ENCODE measurements at regions not wholly inside any gene's neighbourhood (a gene's known extent, or its start where the extent isn't known, plus 50 kb on each side); places are given as distances from the start of the nearest gene placed in this dataset.

GRCh38 chr13:82088781-82089180 lies 1747.9 kb upstream of the SPRY2 start:
- no peak for TF ChIP-seq BHLHE40 (IDR thresholded peaks at IDR 0.05; ENCODE audit: borderline replicate concordance)
- TF ChIP-seq FOXK2 (IDR thresholded peaks at IDR 0.05) = no peak
- no peak for TF ChIP-seq ELF4 (IDR thresholded peaks at IDR 0.05)
- no peak for TF ChIP-seq SP1 (IDR thresholded peaks at IDR 0.05)
- no peak for TF ChIP-seq FOXM1 (IDR thresholded peaks at IDR 0.05; ENCODE audit: borderline replicate concordance)
- TF ChIP-seq CTBP1 (IDR thresholded peaks at IDR 0.05; ENCODE audit: borderline replicate concordance) = no peak
- no peak for TF ChIP-seq LEF1 (IDR thresholded peaks at IDR 0.05; ENCODE audit: borderline replicate concordance)
- TF ChIP-seq NFRKB (IDR thresholded peaks at IDR 0.05) = no peak
- no peak for TF ChIP-seq ARNT (IDR thresholded peaks at IDR 0.05)
